Omental fat pad (tissue), 3 donors: ENCODE measurements at regions not wholly inside any gene's neighbourhood (a gene's known extent, or its start where the extent isn't known, plus 50 kb on each side); places are given as distances from the start of the nearest gene placed in this dataset.

Source experiments
- ATAC-seq: fragments of 150-250 bp; one replicate; pipeline ENCODE4 v1.9.1; 2016; ENCODE audit warnings: mild to moderate bottlenecking, moderate library complexity; ENCODE audit not compliant: low FRiP score
- DNase-seq: peaks from one replicate; pipeline ENCODE4 v3.0.0-alpha.2; 2019; ENCODE audit warnings: low spot score
- CTCF ChIP-seq, 3 donors: fragments of 450-650 bp; IDR thresholded peaks; one replicate each; pipeline ENCODE4 v1.5.1; 2016 to 2017; ENCODE audit warnings: antibody characterized with exemption in 3 of 3, mild to moderate bottlenecking in 3 of 3, moderate library complexity in 2 of 3

- no peak for ATAC-seq
- TF ChIP-seq CTCF (IDR thresholded peaks at IDR 0.05): no peak
- DNase-seq: no peak
Measured at GRCh38 chr15:62889734-62890505, 152.6 kb upstream of the TPM1 start.

GRCh38 chr15:62894322-62895085, 148.0 kb upstream of the TPM1 start:
- no peak for TF ChIP-seq CTCF (IDR thresholded peaks at IDR 0.05)
- DNase-seq (no peak), ATAC-seq (no peak)

- no peak for DNase-seq
- no peak for TF ChIP-seq CTCF (IDR thresholded peaks at IDR 0.05)
- ATAC-seq: no peak
Measured at GRCh38 chr15:62895139-62895866, 147.2 kb upstream of the TPM1 start.

- no peak for ATAC-seq
- DNase-seq: no peak
- no peak for TF ChIP-seq CTCF (IDR thresholded peaks at IDR 0.05)
Measured at GRCh38 chr15:62895905-62896316, 146.6 kb upstream of the TPM1 start.

- DNase-seq: no peak
- no peak for TF ChIP-seq CTCF (IDR thresholded peaks at IDR 0.05)
- ATAC-seq: no peak
Measured at GRCh38 chr15:62896380-62896866, 146.1 kb upstream of the TPM1 start.

GRCh38 chr15:62896969-62897486, 145.5 kb upstream of the TPM1 start:
- ATAC-seq (peak; percentile 86), DNase-seq (peak; percentile 73)
- TF ChIP-seq CTCF (IDR thresholded peaks at IDR 0.05): no peak
